K562 (cell line): ENCODE measurements at regions not wholly inside any gene's neighbourhood (a gene's known extent, or its start where the extent isn't known, plus 50 kb on each side); places are given as distances from the start of the nearest gene placed in this dataset.

Experiments
- ATAC-seq: fragments of 200-7000 bp; cut with Tn5 transposase; 3 replicates; pipeline ENCODE4 v1.9.1; 2020; ENCODE audit warnings: moderate library complexity
- BruUV-seq: library from RNA; stranded (reverse); fragments of 400-500 nt; replicated peaks from 2 replicates; lab custom pipeline; 2021; lab: Mats Ljungman, UMichigan
- CTCF ChIA-PET: fragments of 300-600 bp; formaldehyde crosslinking; extraction: SDS; loops from one replicate; lab custom pipeline; 2021; ENCODE audit warnings: low intra/inter-chr PET ratio; lab: Yijun Ruan, JAX
- POLR2A ChIA-PET: fragments of 300-600, 350-650 bp; sonication (Branson Sonifier 250); formaldehyde crosslinking; extraction: SDS; loops from one replicate; lab custom pipeline; 2021; ENCODE audit warnings: antibody characterized with exemption, inconsistent platforms; lab: Yijun Ruan, JAX
- DNase-seq, 4 experiments: peaks; one replicate each; pipeline versions ENCODE4 v3.0.0 to v3.0.0-alpha.2; 2011 to 2018; ENCODE audit warnings: low spot score in 3 of 4, mixed read lengths in 3 of 4; ENCODE audit errors: extremely low read depth in 1 of 4
- FAIRE-seq: peaks from 2 replicates; lab custom pipeline; 2011; peaks lifted over from hg19 to GRCh38; lab: Jason Lieb, UNC
- H2AFZ ChIP-seq: 2 replicates; pipeline ENCODE4 v1.6.0; 2011; ENCODE audit warnings: low read depth, low read length, control low read depth, inconsistent platforms
- H3K27ac ChIP-seq: fragments of 200-600 bp; 3 replicates; pipeline ENCODE4 v1.8.0; 2011; ENCODE audit warnings: low read depth, mild to moderate bottlenecking, control low read depth, inconsistent platforms, low read length, moderate library complexity, mixed read lengths; ENCODE audit errors: extremely low read depth
- H3K27me3 ChIP-seq, 2 experiments: fragments of 300-600 bp in 1 of 2; 2 replicates in 1 of 2; 3 replicates in 1 of 2; pipeline versions ENCODE4 v1.6.0 to v1.8.0; 2011; ENCODE audit warnings: inconsistent platforms in 2 of 2, low read length in 2 of 2, mild to moderate bottlenecking in 1 of 2, mixed read lengths in 1 of 2, moderate library complexity in 1 of 2; ENCODE audit not compliant: control insufficient read depth in 2 of 2, insufficient read depth in 2 of 2
- H3K36me3 ChIP-seq: fragments of 300-600 bp; 3 replicates; pipeline ENCODE4 v1.8.0; 2011; ENCODE audit warnings: mild to moderate bottlenecking, low read length, inconsistent platforms; ENCODE audit not compliant: control insufficient read depth, insufficient read depth
- H3K4me1 ChIP-seq, 2 experiments: fragments of 200-600 bp in 1 of 2; replicated peaks in 1 of 2; 2 replicates in 1 of 2; 3 replicates in 1 of 2; pipeline versions ENCODE4 v1.5.1 to v1.8.0; 2011; ENCODE audit warnings: inconsistent platforms in 2 of 2, low read length in 2 of 2, mild to moderate bottlenecking in 1 of 2, mixed read lengths in 1 of 2, moderate library complexity in 1 of 2; ENCODE audit not compliant: control insufficient read depth in 2 of 2, insufficient read depth in 2 of 2
- H3K4me2 ChIP-seq: 2 replicates; pipeline ENCODE4 v1.6.1; 2011; ENCODE audit warnings: low read length, control low read depth, inconsistent platforms, mixed read lengths; ENCODE audit not compliant: insufficient read depth
- H3K4me3 ChIP-seq: fragments of 200-600 bp; sonication (generic), shearing (Covaris generic); 2 replicates; pipeline ENCODE4 v1.5.1; 2016; ENCODE audit warnings: control low read depth, inconsistent platforms
- H3K79me2 ChIP-seq: fragments of 200-600 bp; 3 replicates; pipeline ENCODE4 v1.8.0; 2011; ENCODE audit warnings: low read length, inconsistent platforms; ENCODE audit not compliant: control insufficient read depth, insufficient read depth
- H3K9ac ChIP-seq, 2 experiments: 2 replicates each; pipeline versions ENCODE4 v1.6.0 to v1.6.1; 2011; ENCODE audit warnings: low read depth in 2 of 2, low read length in 2 of 2, control low read depth in 1 of 2, inconsistent platforms in 1 of 2, mild to moderate bottlenecking in 1 of 2, mixed read lengths in 1 of 2; ENCODE audit not compliant: insufficient read depth in 1 of 2
- H3K9me1 ChIP-seq: one replicate; pipeline ENCODE4 v1.6.0; 2011; ENCODE audit warnings: inconsistent platforms, mild to moderate bottlenecking, low read length, moderate library complexity; ENCODE audit not compliant: control insufficient read depth, insufficient read depth
- H3K9me3 ChIP-seq: replicated peaks from 2 replicates; pipeline ENCODE4 v1.5.1; 2011; ENCODE audit warnings: low read depth, low read length, inconsistent platforms; ENCODE audit not compliant: control insufficient read depth, insufficient read depth
- H4K20me1 ChIP-seq: replicated peaks from 2 replicates; pipeline ENCODE4 v1.6.1; 2011; ENCODE audit warnings: low read length, inconsistent platforms, mixed read lengths; ENCODE audit not compliant: control insufficient read depth, insufficient read depth
- CHCHD3 ChIP-seq: fragments of 250-450 bp; sonication (Bioruptor Pico); IDR thresholded peaks from 2 replicates; pipeline ENCODE4 v2.1.2; 2022; ENCODE audit warnings: mild to moderate bottlenecking
- FOXJ3 ChIP-seq: sonication (generic); formaldehyde crosslinking; IDR thresholded peaks from 2 replicates; pipeline ENCODE4 v1.4.0; 2020; ENCODE audit warnings: mild to moderate bottlenecking, missing genetic modification reagents
- JUNB ChIP-seq: fragments of 450-650 bp; formaldehyde crosslinking; conservative IDR thresholded peaks from 2 replicates; pipeline ENCODE4 v1.4.0; 2020; ENCODE audit warnings: mild to moderate bottlenecking
- RBBP5 ChIP-seq: fragments of 200-600 bp; sonication (generic); IDR thresholded peaks from 2 replicates; pipeline ENCODE4 v1.6.1; 2012; ENCODE audit warnings: borderline replicate concordance, mild to moderate bottlenecking, low read length, control low read depth, inconsistent platforms; ENCODE audit not compliant: insufficient read depth, poor library complexity, severe bottlenecking
- TEAD1 ChIP-seq, 2 experiments: fragments of 450-650 bp in 1 of 2; sonication (generic) in 1 of 2; formaldehyde crosslinking; IDR thresholded peaks; 2 replicates each; pipeline versions ENCODE4 v1.4.0 to v1.8.0; 2020 to 2022; ENCODE audit warnings: mild to moderate bottlenecking in 2 of 2, missing genetic modification reagents in 1 of 2
- ZNF12 ChIP-seq: sonication (generic); formaldehyde crosslinking; IDR thresholded peaks from 2 replicates; pipeline ENCODE4 v1.4.0; 2020; ENCODE audit warnings: mild to moderate bottlenecking, missing genetic modification reagents
- WGBS: fragments of 100-300 bp; shearing (Covaris generic); methylation state at CpG from one replicate; pipeline ENCODE4 v1.1.6; 2016; ENCODE audit warnings: low coverage, mixed read lengths; ENCODE audit not compliant: insufficient coverage; ENCODE audit errors: missing lambda C conversion rate; 5-methylcytosine and 5-hydroxymethylcytosine counted together
- in situ Hi-C: fragments of 300-500 bp; cut with MboI; formaldehyde crosslinking; loops from 4 replicates; pipeline ENCODE4 v1.15.0; 2018; ENCODE audit warnings: inconsistent platforms, mixed read lengths
- intact Hi-C: fragments of 100-400 bp; cut with micrococcal nuclease; formaldehyde crosslinking; loops from 2 replicates; pipeline ENCODE4 v1.14.2; 2022
- TF ChIP-seq, protein P1 (sequence below): fragments of 250-450 bp; sonication (Bioruptor Pico); IDR thresholded peaks from 2 replicates; pipeline ENCODE4 v1.4.0; 2020

DNA sequence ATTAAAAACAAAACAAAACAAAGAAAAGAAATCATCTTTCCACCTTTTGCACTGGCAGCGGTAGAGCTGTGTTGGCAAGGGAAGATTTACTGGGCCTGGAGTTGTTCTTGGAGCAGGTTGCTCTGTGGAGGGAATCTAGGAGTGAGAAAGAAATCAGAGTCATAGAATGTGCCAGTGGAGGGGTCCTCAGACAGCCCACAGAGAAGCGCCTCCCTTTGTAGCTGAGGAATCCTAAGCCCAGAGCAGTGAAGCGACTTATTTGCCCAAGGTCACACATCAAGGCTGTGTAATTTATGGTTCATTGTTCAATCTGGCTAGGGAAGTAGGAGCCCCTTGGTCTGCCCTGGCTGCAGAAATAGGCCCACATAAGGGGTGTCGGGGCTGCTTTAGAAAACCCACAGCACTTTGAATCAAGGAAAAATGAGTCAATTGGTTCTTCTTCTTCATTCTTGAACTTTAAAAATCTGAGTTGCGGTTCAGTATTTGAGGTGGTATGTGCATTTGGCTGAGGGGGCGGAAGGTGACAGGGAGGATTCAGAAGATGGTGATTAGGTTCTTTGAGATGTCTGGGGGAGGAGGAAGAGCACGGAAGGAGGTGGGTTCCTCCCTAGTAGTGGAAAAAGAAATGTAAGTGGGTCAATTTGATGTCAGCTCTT is 253.7 kb downstream of the PTEN start:
- Histone ChIP-seq H3K27me3 (peaks cover 0 to 3% of the 10 kb centered on the region in 2 experiments; a peak in 2 of 5 replicates), H3K9me1 (no peaks in the 10 kb centered on the region), H2AFZ (no peak overlapping the region), H3K79me2 (no peaks in the 10 kb centered on the region), H3K4me1 (no peaks in the 10 kb centered on the region; a peak in 1 of 5 replicates), H3K9me3 (no peaks in the 10 kb centered on the region), H3K4me3 (no peak overlapping the region), H4K20me1 (no peaks in the 10 kb centered on the region), H3K36me3 (no peaks in the 10 kb centered on the region), H3K9ac (no peak overlapping the region), H3K4me2 (no peak overlapping the region), H3K27ac (no peak overlapping the region)
- CTCF ChIA-PET = no interaction called here
- no TSS peak for BruUV-seq
- no peak for FAIRE-seq
- in situ Hi-C loops (no loop called here), intact Hi-C loops (no loop called here)
- no peak for DNase-seq
- POLR2A ChIA-PET = interaction anchor here (0.6 kb wide), 1 partner anchor 146 kb away, joined by 3 read pairs; no protein-coding TSS in a partner anchor
- no peak for ATAC-seq
- 3% methylated on average over 7 of the region's 7 CpGs for WGBS
- no peak for TF ChIP-seq RBBP5
- TF ChIP-seq TEAD1 (CRISPR knock-in tag; IDR thresholded peaks at IDR 0.05) = no peak
- TF ChIP-seq JUNB = no peak
- TF ChIP-seq FOXJ3 (CRISPR knock-in tag) = no peak
- no peak for TF ChIP-seq ZNF12 (CRISPR knock-in tag)
- TF ChIP-seq, protein P1, sequence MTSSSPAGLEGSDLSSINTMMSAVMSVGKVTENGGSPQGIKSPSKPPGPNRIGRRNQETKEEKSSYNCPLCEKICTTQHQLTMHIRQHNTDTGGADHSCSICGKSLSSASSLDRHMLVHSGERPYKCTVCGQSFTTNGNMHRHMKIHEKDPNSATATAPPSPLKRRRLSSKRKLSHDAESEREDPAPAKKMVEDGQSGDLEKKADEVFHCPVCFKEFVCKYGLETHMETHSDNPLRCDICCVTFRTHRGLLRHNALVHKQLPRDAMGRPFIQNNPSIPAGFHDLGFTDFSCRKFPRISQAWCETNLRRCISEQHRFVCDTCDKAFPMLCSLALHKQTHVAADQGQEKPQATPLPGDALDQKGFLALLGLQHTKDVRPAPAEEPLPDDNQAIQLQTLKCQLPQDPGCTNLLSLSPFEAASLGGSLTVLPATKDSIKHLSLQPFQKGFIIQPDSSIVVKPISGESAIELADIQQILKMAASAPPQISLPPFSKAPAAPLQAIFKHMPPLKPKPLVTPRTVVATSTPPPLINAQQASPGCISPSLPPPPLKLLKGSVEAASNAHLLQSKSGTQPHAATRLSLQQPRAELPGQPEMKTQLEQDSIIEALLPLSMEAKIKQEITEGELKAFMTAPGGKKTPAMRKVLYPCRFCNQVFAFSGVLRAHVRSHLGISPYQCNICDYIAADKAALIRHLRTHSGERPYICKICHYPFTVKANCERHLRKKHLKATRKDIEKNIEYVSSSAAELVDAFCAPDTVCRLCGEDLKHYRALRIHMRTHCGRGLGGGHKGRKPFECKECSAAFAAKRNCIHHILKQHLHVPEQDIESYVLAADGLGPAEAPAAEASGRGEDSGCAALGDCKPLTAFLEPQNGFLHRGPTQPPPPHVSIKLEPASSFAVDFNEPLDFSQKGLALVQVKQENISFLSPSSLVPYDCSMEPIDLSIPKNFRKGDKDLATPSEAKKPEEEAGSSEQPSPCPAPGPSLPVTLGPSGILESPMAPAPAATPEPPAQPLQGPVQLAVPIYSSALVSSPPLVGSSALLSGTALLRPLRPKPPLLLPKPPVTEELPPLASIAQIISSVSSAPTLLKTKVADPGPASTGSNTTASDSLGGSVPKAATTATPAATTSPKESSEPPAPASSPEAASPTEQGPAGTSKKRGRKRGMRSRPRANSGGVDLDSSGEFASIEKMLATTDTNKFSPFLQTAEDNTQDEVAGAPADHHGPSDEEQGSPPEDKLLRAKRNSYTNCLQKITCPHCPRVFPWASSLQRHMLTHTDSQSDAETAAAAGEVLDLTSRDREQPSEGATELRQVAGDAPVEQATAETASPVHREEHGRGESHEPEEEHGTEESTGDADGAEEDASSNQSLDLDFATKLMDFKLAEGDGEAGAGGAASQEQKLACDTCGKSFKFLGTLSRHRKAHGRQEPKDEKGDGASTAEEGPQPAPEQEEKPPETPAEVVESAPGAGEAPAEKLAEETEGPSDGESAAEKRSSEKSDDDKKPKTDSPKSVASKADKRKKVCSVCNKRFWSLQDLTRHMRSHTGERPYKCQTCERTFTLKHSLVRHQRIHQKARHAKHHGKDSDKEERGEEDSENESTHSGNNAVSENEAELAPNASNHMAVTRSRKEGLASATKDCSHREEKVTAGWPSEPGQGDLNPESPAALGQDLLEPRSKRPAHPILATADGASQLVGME (CRISPR knock-in tag) = no peak
- no peak for TF ChIP-seq CHCHD3 (CRISPR knock-in tag)
